CD4-positive, alpha-beta memory T cell (primary cell): ENCODE measurements at regions not wholly inside any gene's neighbourhood (a gene's known extent, or its start where the extent isn't known, plus 50 kb on each side); places are given as distances from the start of the nearest gene placed in this dataset.
A peak's percentile ranks its signal among the peaks of the same experiment; 100 is the strongest.

Source experiments
- CTCF ChIA-PET: fragments of 350-600 bp; sonication (Branson Sonifier 250); formaldehyde crosslinking; loops from one replicate; lab custom pipeline; 2021; ENCODE audit warnings: inconsistent platforms; ENCODE audit not compliant: partially characterized antibody; lab: Charles Lee
- POLR2A ChIA-PET: fragments of 350-600 bp; sonication (Branson Sonifier 250); formaldehyde crosslinking; loops from one replicate; lab custom pipeline; 2021; ENCODE audit not compliant: partially characterized antibody; lab: Charles Lee
- DNase-seq, 5 donors: peaks; one replicate each; pipeline versions ENCODE4 v3.0.0 to v3.0.0-alpha.2; 2020 to 2022; ENCODE audit warnings: mixed read lengths in 1 of 5
- H3K27ac ChIP-seq: one replicate; pipeline ENCODE4 v1.7.0; 2013; ENCODE audit warnings: low read depth, low read length
- H3K27me3 ChIP-seq: 2 replicates; pipeline ENCODE4 v1.7.0; 2013; ENCODE audit warnings: mild to moderate bottlenecking, low read length, moderate library complexity; ENCODE audit not compliant: insufficient read depth
- H3K36me3 ChIP-seq: 2 replicates; pipeline ENCODE4 v1.7.0; 2013; ENCODE audit warnings: mild to moderate bottlenecking, low read length, moderate library complexity; ENCODE audit not compliant: insufficient read depth
- H3K4me1 ChIP-seq: 2 replicates; pipeline ENCODE4 v1.7.0; 2013; ENCODE audit warnings: mild to moderate bottlenecking, low read length, moderate library complexity; ENCODE audit not compliant: insufficient read depth
- H3K4me3 ChIP-seq, 2 donors: one replicate each; pipeline ENCODE4 v1.7.0; 2013; ENCODE audit warnings: low read length in 2 of 2, mild to moderate bottlenecking in 1 of 2
- H3K9me3 ChIP-seq, 2 donors: one replicate each; pipeline ENCODE4 v1.7.0; 2013; ENCODE audit warnings: low read length in 2 of 2, control low read depth in 1 of 2; ENCODE audit not compliant: control insufficient read depth in 1 of 2
- H3K27ac Mint-ChIP-seq, 7 donors: one replicate each; pipeline ENCODE4 v1.8.0; 2020 to 2021; ENCODE audit warnings: mixed read lengths in 7 of 7, mild to moderate bottlenecking in 6 of 7, inconsistent platforms in 3 of 7, moderate library complexity in 3 of 7
- H3K27me3 Mint-ChIP-seq, 2 donors: one replicate each; pipeline ENCODE4 v1.8.0; 2020 to 2021; ENCODE audit warnings: mixed read lengths in 2 of 2
- H3K36me3 Mint-ChIP-seq, 2 donors: one replicate each; pipeline ENCODE4 v1.8.0; 2020 to 2021; ENCODE audit warnings: mixed read lengths in 2 of 2, inconsistent platforms in 1 of 2, mild to moderate bottlenecking in 1 of 2
- H3K4me1 Mint-ChIP-seq, 4 donors: one replicate each; pipeline ENCODE4 v1.8.0; 2020 to 2021; ENCODE audit warnings: mixed read lengths in 4 of 4, mild to moderate bottlenecking in 1 of 4
- H3K4me3 Mint-ChIP-seq, 8 donors: one replicate each; pipeline ENCODE4 v1.8.0; 2020 to 2021; ENCODE audit warnings: mixed read lengths in 8 of 8, mild to moderate bottlenecking in 7 of 8, moderate library complexity in 6 of 8, inconsistent platforms in 3 of 8
- H3K9me3 Mint-ChIP-seq, 8 donors: one replicate each; pipeline ENCODE4 v1.8.0; 2020 to 2021; ENCODE audit warnings: mixed read lengths in 8 of 8, mild to moderate bottlenecking in 5 of 8, inconsistent platforms in 3 of 8, moderate library complexity in 1 of 8
- intact Hi-C: fragments of 100-400 bp; cut with micrococcal nuclease; formaldehyde crosslinking; loops from one replicate; pipeline ENCODE4 v1.15.1; 2023

DNA sequence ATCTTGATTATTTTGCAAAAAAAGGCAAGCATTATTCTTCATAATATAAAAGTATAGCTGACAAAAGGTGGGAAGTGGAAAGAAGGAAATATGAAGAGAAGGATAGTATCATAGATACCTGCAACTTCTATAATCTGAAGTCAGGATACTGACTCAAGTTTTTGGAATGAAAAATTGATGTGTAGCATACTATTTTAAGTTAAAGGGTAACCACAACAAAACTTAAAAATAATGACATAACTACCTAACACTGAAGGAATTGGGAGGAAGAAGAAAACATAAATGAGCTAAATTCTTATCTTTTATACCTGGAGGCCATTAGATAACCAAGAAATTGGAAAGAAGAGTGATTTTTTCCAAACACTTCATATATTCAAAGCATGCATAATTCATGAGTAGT is 51.8 kb upstream of the TLE1 start:
- ChIA-PET CTCF (no interaction called here), POLR2A (no interaction called here)
- Histone ChIP-seq H3K27me3 (no peaks in the 10 kb centered on the region), H3K36me3 (no peaks in the 10 kb centered on the region), H3K9me3 (no peaks in the 10 kb centered on the region), H3K4me1 (no peaks in the 10 kb centered on the region), H3K4me3 (no peak overlapping the region), H3K27ac (no peak overlapping the region)
- no peak for DNase-seq
- Mint-ChIP-seq H3K27ac (no peak overlapping the region), H3K36me3 (no peaks in the 10 kb centered on the region), H3K27me3 (no peaks in the 10 kb centered on the region), H3K4me3 (no peak overlapping the region), H3K4me1 (no peaks in the 10 kb centered on the region), H3K9me3 (peaks cover 0 to 22% (median 15%) of the 10 kb centered on the region in 8 donors)
- intact Hi-C loops = no loop called here

DNA sequence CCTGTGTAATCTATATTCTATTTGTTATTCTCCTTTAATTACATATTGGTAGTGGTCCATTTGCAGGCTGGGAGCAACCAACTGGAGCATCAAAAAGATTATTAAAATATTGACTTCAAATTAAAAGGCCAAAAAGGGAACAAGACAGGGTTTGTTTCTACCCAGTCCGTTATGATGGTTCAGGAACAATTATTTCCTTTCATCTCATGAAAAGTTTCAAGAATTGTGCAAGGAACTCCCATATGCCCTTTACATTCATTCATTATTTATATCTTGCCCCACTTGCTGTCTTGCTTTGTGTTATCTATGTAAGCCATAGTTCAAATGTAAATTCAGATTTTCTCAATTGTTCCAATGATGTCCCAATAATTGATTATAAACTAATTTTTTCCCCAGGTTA is 58.7 kb upstream of the TLE1 start:
- H3K36me3 ChIP-seq = no peaks in the 10 kb centered on the region
- ChIA-PET POLR2A (no interaction called here), CTCF (no interaction called here)
- H3K27ac Mint-ChIP-seq = peak overlapping the region in 1 of 7 donors; percentile 10
- no peaks in the 10 kb centered on the region for H3K36me3 Mint-ChIP-seq
- no peak for DNase-seq
- H3K27me3 ChIP-seq = no peaks in the 10 kb centered on the region
- H3K4me1 ChIP-seq = no peaks in the 10 kb centered on the region
- no peaks in the 10 kb centered on the region for H3K27me3 Mint-ChIP-seq
- H3K9me3 ChIP-seq = no peaks in the 10 kb centered on the region
- peaks cover 0 to 11% (median 4%) of the 10 kb centered on the region in 8 donors for H3K9me3 Mint-ChIP-seq
- no peaks in the 10 kb centered on the region for H3K4me1 Mint-ChIP-seq
- no peak overlapping the region for H3K4me3 ChIP-seq
- H3K4me3 Mint-ChIP-seq = no peak overlapping the region
- intact Hi-C loops = no loop called here
- H3K27ac ChIP-seq = no peak overlapping the region

DNA sequence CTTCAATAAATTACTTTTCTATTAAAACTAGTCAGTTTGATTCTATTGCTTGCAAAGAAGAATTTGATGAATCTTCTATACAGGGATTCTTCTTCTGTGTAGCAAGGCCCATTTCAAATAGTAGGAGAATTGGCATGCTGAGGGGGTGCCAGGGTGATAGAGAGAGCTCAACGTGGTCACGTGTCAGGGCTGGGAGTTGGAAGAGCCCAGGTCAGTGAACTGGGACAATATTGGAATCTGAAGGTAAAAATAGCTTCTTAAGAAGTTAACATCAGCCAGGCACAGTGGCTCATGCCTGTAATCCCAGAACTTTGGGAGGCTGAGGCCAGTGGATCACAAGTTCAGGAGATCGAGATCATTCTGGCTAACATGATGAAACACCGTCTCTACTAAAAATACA is 64.1 kb upstream of the TLE1 start:
- Histone ChIP-seq H3K36me3 (no peaks in the 10 kb centered on the region), H3K4me3 (no peak overlapping the region), H3K4me1 (no peaks in the 10 kb centered on the region), H3K27ac (no peak overlapping the region), H3K9me3 (no peaks in the 10 kb centered on the region), H3K27me3 (no peaks in the 10 kb centered on the region)
- H3K27me3 Mint-ChIP-seq = no peaks in the 10 kb centered on the region
- no peak for DNase-seq
- H3K4me1 Mint-ChIP-seq = no peaks in the 10 kb centered on the region
- intact Hi-C loops = no loop called here
- no peak overlapping the region for H3K4me3 Mint-ChIP-seq
- H3K9me3 Mint-ChIP-seq = peaks cover 0 to 5% (median 0%) of the 10 kb centered on the region in 8 donors
- H3K27ac Mint-ChIP-seq = no peak overlapping the region
- no peaks in the 10 kb centered on the region for H3K36me3 Mint-ChIP-seq
- ChIA-PET CTCF (no interaction called here), POLR2A (no interaction called here)

DNA sequence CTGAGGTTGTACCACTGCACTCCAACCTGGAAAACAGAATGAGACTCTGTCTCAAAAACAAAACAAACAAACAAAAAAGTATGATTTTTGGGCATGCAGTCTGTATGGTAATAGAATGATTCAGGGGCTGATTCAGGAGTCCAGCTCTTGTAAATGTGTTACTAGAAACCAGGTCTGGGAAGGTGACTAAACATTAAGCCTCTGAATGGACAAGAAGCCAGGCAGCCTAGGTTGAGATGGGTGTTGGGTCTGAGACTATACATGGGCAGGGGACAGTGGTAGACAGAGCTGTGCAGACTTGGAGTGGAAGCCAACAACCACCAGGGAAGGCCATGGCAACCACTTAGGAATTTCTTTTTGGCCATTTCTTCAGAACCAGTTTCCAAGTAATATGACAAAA is 64.9 kb upstream of the TLE1 start:
- ChIA-PET CTCF (no interaction called here), POLR2A (no interaction called here)
- intact Hi-C loops = no loop called here
- peaks cover 0 to 8% (median under 1%) of the 10 kb centered on the region in 8 donors for H3K9me3 Mint-ChIP-seq
- Histone ChIP-seq H3K4me3 (no peak overlapping the region), H3K36me3 (no peaks in the 10 kb centered on the region), H3K4me1 (no peaks in the 10 kb centered on the region), H3K27me3 (no peaks in the 10 kb centered on the region), H3K27ac (no peak overlapping the region), H3K9me3 (no peaks in the 10 kb centered on the region)
- DNase-seq = no peak
- H3K4me3 Mint-ChIP-seq = no peak overlapping the region
- no peaks in the 10 kb centered on the region for H3K4me1 Mint-ChIP-seq
- no peaks in the 10 kb centered on the region for H3K36me3 Mint-ChIP-seq
- no peaks in the 10 kb centered on the region for H3K27me3 Mint-ChIP-seq
- H3K27ac Mint-ChIP-seq = no peak overlapping the region

DNA sequence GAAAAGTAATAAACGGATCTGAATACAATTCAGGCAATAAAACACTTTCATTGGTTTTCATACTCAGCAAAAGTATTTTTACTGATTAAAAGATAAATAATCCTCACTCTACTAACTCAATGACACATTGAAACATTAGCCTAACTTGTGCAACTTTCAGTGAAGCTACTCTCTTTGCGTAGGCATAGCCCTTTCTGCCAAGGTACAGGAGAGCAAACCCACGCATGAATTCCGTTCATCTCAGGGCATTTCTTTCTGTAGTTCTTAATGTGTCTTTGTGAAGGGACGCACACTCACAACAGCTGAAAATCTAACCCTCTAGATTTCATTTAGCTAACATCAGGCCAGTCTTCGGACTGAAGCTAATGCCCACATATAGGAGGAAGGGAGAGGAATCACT is 66.4 kb upstream of the TLE1 start:
- Histone ChIP-seq H3K4me3 (no peak overlapping the region), H3K9me3 (no peaks in the 10 kb centered on the region), H3K27me3 (no peaks in the 10 kb centered on the region), H3K27ac (no peak overlapping the region), H3K36me3 (no peaks in the 10 kb centered on the region), H3K4me1 (no peaks in the 10 kb centered on the region)
- no peaks in the 10 kb centered on the region for H3K36me3 Mint-ChIP-seq
- H3K4me3 Mint-ChIP-seq = no peak overlapping the region
- POLR2A ChIA-PET = no interaction called here
- DNase-seq = no peak
- no peaks in the 10 kb centered on the region for H3K27me3 Mint-ChIP-seq
- CTCF ChIA-PET = no interaction called here
- peaks cover 0 to 8% (median under 1%) of the 10 kb centered on the region in 8 donors for H3K9me3 Mint-ChIP-seq
- no peaks in the 10 kb centered on the region for H3K4me1 Mint-ChIP-seq
- intact Hi-C loops = no loop called here
- H3K27ac Mint-ChIP-seq = peak overlapping the region in 1 of 7 donors; percentile 18

DNA sequence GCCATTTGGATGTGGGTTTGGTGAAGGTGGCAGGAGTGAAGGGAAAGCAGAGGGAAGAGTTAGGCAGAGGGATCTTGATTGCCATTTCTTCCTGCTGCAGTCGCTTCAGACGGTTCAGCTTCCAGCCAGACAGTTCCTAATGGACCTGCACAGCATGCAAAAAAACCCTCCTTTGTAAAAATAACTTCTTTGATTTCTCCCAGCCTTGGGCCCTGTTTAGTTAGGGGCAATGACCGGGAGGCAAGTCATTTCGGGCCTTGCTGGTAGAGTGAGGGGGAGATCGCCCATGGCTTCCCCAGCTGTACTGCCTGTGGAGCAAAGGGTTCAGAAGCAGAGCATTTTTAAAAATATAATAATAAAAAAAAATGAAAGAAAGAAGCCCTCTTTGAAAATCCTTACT is 67.2 kb upstream of the TLE1 start:
- H3K4me1 ChIP-seq = no peaks in the 10 kb centered on the region
- H3K27ac Mint-ChIP-seq = no peak overlapping the region
- H3K4me1 Mint-ChIP-seq = no peaks in the 10 kb centered on the region
- ChIA-PET CTCF (no interaction called here), POLR2A (no interaction called here)
- H3K27ac ChIP-seq = no peak overlapping the region
- no peaks in the 10 kb centered on the region for H3K36me3 Mint-ChIP-seq
- H3K9me3 Mint-ChIP-seq = peaks cover 0 to 8% (median 2%) of the 10 kb centered on the region in 8 donors
- H3K27me3 ChIP-seq = no peaks in the 10 kb centered on the region
- no peak for DNase-seq
- H3K9me3 ChIP-seq = no peaks in the 10 kb centered on the region
- no peak overlapping the region for H3K4me3 Mint-ChIP-seq
- H3K27me3 Mint-ChIP-seq = no peaks in the 10 kb centered on the region
- intact Hi-C loops = no loop called here
- no peak overlapping the region for H3K4me3 ChIP-seq
- no peaks in the 10 kb centered on the region for H3K36me3 ChIP-seq

DNA sequence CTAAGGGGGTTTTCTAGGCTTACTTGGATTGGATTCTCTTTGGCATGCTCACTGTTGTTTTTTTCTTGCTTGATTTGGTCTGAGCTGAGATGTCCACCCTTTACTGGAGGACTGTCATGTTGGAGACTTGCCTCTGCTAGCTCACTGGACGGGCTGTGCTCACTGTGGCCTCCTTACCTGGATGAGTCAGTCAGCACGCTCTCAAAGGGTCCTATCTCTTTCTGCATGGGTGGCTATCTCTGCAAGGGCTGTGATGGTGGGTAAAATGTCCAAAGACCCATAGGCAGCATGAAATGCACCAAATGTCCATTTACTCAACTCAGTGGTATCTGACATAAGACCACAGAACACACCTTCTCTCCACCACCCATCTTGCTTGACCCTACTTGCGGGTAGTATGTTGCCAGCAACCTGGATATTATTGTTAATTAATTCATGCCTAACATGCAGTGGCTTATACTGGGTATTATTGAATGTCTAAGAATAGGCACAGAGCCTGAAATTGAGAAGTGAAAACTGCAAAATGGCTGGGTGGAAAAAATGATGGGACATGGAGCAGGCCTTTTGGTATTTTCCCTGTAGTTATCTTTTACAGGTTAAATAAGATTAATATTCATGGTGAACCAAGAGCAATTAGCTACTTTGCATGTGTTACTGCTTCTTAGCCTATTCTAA is 68.9 kb upstream of the TLE1 start:
- no peaks in the 10 kb centered on the region for H3K4me1 ChIP-seq
- Mint-ChIP-seq H3K27me3 (no peaks in the 10 kb centered on the region), H3K4me1 (no peaks in the 10 kb centered on the region), H3K27ac (no peak overlapping the region), H3K4me3 (no peak overlapping the region), H3K9me3 (peaks cover 0 to 7% (median 2%) of the 10 kb centered on the region in 8 donors), H3K36me3 (no peaks in the 10 kb centered on the region)
- intact Hi-C loops = no loop called here
- ChIA-PET CTCF (no interaction called here), POLR2A (no interaction called here)
- H3K36me3 ChIP-seq = no peaks in the 10 kb centered on the region
- DNase-seq = no peak
- no peaks in the 10 kb centered on the region for H3K9me3 ChIP-seq
- H3K27ac ChIP-seq = no peak overlapping the region
- H3K4me3 ChIP-seq = no peak overlapping the region
- no peaks in the 10 kb centered on the region for H3K27me3 ChIP-seq
